NCI-H1436 treated with DMSO at 0.1 percent for 48 hours (cell line): ENCODE measurements at regions not wholly inside any gene's neighbourhood (a gene's known extent, or its start where the extent isn't known, plus 50 kb on each side); places are given as distances from the start of the nearest gene placed in this dataset.
"Not testable (repeated sequence)": the region's sequence is repeated elsewhere in the genome, so short reads cannot be mapped to it uniquely, and the experiment has no call there.

ENCODE experiments used
- DNase-seq: peaks from one replicate; lab custom pipeline; 2025; lab: John Stamatoyannopoulos, UW

DNA sequence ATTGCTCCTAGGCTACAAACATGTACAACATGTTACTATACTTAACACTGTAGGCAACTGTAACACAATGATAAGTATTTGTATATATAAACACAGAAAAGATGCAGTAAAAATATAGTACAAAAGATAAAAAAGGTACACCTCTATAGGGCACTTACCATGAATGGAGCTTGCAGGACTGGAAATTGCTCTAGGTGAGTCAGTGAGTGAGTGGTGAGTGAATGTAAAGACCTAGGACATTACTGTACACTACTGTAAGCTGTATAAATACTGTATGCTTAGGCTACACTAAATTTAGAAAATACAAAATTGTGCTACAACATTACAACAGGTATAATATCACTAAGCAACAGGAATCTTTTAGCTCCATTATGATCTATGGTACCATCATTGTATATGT lies 312.0 kb upstream of the PREP start:
- no peak for DNase-seq

DNA sequence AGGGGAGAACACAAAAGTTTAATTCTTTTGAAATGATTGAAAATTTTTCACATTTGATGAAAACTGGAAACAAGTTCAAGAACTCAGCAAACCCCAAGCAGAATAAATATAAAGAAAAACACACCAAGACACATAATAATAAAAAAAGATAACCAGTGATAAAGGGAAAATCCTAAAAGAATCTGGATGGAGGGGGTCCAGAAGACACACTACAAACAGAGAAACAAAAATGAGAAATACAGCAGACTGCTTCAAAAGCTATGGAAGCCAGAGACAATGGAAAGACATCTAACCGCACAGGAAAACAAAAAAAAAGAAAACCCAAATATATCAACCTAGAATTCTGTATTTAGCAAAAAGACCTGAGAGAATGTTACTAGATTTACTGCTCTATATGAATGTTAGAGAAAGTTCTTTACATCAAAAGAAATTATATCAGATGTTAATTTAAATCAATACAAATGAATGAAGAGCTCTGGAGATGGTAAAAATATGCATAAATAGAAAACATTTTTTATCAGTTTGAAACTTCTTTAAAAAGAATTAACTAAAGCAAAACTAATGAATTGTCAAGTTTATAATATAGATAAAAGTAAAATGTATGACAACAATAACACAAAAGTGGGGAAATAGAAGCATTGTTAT lies 310.7 kb upstream of the PREP start:
- DNase-seq, result no peak

DNA sequence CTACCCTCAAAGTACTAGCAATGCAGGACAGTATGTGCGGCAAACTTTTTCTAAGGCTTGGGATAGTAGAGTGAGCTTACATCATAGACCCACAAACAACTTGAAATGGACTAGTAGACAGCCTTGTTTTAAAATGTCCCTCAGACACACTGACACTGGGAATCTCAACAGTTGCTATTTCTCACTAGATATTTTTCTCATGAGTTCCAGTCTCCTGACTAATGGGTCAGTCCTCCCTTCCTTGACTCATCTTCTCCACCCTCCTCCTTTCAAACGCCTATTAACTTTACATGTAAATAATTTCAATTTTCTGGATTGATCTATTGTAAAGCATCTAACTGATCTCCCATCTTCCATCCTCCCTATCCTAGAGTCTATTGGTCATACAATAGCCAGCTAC lies 308.3 kb upstream of the PREP start:
- DNase-seq, result no peak

DNA sequence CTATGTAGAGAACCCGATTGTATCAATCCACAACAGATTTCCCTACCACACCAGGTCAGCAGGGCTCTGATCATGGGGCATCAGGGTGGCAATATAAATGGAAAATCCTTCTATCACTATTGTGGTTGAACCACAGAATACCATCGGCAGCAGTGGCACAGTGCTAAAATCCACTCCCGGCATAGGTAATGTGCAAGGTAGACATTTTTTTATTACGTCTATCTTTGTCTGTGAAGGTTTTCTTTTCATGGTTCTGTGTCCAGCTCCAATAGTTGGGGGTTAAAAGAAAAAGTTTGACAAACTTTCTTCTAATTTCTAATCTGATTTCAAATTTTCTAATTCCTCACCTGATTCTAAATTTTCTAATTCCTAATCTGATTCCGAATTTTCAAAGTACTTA lies 302.7 kb upstream of the PREP start:
- no peak for DNase-seq

DNA sequence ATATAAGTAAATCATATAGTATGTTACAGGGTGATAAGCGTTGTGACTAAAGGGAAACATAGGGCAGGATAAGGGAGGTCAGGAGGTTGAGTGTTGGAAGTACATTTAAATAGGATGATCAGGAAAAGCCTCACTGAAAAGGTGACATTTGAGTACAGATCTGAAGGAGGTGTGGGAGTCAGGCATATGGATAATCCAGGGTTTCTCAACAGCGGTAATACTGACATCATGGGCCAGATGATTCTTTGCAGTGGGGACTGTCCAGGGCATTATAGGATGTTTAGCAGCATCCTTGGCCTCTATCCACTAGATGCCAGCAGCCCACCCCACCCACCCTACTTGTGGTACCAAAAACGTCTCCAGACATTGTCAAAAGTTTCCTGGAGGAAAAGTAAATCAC lies 292.6 kb upstream of the PREP start:
- DNase-seq, result no peak

DNA sequence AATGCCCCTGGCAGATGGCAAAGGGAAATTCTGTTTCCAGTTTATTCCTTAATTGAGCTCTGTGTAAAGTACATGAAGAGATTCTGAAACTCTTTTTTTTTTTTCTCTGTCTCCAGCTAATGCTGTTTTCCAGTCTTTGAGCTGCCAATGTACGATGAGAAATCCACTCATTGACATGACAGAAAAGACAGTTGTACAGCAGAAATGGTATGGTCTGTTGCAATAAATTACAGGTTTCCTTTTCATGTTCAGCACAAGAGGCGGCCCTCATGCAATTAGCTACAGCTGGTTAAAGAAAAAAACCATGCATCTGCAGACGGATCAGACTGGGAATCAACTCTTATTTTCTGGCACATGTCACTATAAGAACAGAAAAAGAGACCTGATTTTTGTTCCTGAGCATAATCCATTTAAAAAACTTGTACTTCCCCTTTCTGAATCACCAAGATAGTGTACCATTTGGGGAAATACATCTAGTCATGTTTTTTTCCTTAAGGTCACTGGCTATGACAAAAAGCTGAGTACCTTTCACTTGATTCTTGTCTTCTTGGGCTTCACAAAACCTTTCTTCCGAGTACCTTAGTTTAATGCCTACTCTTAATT lies 289.8 kb upstream of the PREP start:
- DNase-seq, result peak; percentile 81

DNA sequence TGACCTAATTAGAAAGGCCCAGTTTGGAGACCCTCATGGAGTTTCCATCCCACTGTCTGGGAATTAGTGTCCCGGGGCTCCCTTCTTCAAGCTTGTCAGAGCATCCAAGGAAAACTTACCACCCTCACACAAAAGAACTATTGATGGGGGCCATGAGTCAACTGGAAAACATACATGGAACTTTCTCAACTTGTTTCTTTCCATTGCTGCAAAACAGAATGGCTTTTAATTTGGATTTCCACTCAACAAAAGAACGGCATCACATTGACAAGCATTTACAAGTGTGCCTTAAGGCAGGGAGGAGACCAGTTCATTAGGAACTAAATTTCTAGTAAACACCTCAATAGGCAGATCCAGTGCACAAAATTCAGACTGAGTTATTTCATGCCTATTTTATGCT lies 289.1 kb upstream of the PREP start:
- DNase-seq, result no peak

DNA sequence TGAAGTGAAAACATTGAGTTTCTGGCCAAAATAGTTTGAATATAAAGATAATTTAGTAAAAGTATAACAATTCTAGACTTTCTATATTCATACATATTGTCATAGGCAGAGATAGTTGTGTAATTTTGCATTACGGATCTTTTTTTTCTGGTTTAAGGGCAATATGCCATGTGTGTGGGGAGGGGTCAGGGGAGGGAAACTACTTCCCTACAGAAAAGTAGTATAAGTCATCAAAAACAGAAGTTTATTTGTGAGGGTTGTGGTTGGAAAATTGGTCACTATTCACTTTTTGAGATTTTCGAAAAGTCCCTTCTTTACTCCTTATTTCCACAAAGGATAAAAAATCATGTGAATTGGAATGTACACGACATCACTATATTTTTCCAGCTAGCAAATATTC lies 288.2 kb upstream of the PREP start:
- DNase-seq, result no peak

DNA sequence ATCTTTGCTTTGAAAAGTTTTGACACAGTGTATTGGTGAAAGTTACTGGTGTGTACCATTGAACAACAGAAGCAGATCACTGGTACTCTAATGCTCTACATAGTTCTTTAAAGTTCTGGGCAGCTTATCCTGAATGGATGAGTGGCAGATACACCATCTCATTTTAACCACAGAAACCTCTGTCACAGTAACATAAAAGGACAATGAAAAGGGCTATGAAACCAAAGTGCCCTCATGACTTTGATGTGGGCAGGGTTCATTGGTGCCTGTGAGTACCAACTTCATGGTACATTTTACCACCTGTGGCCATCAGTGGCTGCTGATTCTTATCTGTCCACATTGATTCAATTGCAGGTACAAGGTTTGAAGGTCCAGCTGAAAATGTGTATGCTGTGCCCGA lies 285.7 kb upstream of the PREP start:
- DNase-seq, result no peak

DNA sequence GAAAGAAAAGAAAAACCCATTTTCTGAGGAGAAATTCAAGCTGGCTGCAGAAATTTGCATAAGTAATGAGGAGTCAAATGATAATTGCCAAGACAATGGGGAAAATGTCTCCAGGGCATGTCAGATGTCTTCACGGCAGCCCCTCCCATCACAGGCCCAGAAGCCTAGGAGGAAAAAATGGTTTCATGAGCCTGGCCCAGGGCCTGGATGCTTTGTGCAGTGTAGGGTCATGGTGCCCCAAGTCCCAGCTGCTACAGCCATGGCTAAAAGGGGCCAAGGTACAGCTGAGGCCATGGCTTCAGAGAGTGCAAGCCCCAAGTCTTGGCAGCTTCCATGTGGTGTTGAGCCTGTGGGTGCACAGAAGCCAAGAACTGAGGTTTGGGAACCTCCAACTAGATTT lies 283.9 kb upstream of the PREP start:
- not testable (repeated sequence) for DNase-seq

DNA sequence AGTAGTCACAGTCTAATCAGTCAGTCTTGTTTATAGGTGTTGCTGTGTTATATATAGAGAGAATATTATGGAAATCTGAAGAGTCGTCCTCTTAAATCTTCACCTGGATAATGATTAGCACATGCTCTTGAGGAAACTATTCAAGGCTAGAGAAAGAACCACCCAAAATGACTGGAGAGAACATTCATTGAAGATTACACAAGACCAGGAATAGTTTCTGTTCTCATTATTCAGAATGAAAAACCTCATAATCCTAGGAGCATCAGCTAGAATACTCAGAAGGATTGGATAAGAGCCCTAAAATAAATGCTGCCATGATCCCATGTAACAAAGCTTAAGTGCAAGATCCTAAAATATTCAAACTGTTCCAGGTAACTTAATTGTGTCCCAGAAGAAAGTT lies 278.2 kb upstream of the PREP start:
- DNase-seq, result no peak

DNA sequence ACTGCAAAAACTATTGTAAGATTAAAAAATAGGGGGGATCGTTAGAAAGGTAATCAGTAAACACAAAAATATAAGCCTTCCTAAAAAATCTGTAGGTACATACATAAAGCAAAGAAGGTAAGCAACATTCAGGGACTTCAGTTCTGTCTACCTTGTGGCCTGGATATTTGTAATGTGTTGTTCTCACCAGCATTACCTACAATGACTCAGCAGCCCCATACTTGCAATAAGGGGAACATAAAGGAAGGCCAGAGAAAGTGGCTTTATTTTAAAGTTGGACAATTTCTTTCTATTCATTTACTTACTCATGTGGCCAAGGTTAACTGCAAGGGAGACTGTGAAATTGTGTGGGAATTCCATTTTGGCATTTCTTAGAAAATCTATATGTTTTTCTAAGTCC lies 277.2 kb upstream of the PREP start:
- no peak for DNase-seq

DNA sequence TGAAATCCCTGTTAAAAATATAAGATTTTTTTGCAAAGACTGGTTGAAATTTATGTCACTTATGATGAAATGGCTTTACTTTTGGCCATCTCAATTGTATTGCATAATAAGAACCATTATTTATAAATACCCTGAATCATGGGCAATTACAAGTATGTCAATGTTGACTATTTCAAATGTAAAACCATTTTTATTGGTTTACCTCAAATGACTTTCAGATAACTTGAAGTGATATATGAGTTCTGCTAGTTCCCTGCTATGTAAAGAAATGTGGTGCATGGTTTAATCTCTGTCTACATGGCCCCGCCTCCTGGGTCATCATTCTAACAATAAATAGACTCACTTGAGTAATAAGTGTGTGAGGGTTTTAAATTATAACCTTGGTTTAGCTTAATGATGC lies 275.6 kb upstream of the PREP start:
- no peak for DNase-seq

DNA sequence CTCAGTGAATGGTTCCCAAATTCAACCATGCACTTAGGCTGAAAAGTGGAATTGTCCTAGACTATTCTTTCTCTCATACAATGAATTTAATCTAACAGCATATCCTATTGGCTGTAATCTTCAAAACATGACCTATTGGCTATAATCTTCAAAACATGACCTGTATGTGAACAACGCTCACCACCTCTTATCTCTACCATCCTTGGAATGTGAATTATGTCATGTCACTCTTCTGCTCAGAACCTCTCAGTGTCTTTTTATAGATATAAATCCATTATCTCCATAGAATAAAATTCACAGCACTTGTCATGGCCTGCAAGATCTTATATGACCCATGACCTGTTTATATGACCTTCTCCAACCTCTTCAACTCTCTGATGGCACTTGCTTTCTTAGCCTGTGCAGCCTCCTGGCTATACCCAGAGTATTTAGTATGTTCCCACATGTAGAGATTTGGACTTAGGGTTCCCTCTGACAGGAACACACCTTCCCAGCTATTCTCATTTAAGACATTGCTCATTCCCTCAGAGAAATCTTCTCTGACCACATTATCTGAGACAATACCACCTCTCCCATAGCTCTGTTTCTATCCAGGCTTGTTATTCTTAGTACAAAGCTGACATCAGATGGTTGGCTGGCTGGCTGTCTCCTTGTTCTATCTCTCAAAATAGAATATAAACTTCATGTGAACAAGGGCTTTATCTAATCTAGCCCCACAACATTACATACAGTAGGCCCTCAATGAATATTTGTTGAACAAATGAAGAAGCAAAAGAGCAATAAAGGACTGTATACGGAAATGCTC lies 275.0 kb upstream of the PREP start:
- DNase-seq, result no peak

DNA sequence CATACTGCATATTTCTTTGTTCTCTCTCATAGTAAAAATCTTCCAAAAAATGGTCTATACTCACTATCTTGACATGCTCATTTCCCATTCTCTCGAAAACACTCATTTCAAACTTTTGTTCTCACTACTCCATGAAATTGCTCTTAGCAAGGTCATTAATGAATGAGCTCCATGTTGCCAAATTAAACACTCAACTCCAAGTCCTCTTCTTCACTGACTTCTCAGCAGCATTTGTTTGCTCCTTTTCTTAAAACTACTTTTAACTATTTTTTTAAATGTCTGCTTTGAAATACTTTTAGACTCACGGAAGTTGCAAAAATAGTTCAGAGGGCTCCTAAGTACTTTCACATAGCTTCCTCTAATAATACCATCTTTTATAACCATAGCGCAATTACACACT lies 274.0 kb upstream of the PREP start:
- DNase-seq, result no peak

DNA sequence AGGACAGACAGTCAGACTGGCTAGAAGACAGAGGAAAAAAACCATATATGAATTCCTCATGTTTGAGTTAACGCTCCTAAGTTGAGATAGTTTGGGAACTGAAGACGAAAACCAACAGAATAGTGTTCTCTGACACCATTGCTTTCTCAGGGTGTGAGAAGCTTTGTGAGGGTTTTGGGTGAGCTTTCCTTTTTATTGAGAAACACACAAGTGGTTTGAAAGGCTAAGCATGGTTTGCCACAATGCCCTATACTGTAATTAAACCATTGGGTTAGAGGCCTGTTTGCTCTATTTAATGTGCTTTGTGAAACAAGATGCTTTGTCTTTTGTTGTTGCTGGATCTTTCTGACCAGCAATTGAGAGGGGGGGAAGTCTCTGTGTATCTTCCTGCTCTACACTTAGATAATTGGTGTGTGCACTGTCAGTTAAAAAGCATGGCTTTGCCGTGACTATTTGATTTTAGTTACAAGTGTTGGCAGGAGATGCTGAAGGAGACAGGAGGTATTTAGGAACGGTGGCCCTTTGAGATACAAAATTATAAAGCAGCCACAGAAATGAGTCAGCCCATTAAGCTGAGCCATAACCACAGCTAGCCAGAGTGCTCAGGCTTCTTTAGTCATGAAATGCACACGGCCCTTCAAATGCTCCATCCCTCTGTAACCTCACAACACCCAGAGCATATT lies 273.0 kb upstream of the PREP start:
- DNase-seq, result no peak

DNA sequence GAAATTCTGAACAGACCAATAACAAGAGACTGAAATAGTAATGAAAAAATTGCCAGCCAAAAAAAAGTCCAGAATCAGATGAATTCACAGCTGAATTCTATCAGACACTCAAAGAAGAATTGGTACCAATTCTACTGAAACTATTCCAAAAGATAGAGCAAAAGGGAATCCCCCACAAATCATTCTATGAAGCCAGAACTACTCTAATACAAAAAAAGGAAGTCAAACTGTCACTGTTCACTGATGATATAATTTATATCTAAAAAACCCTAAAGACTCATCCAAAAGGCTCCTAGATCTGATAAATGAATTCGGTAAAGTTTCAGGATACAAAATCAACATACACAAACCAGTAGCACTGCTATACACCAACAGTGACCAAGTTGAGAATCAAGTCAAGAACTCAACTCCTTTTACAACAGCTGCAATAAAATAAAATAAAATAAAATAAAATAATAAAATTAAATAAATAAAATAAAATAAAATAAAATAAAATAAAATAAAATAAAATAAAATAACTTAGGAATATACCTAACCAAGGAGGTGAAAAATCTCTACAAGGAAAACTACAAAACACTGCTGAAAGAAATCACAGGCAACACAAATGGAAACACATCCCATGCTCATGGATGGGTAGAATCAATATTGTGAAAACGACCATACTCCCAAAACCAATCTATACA lies 270.1 kb upstream of the PREP start:
- not testable (repeated sequence) for DNase-seq

DNA sequence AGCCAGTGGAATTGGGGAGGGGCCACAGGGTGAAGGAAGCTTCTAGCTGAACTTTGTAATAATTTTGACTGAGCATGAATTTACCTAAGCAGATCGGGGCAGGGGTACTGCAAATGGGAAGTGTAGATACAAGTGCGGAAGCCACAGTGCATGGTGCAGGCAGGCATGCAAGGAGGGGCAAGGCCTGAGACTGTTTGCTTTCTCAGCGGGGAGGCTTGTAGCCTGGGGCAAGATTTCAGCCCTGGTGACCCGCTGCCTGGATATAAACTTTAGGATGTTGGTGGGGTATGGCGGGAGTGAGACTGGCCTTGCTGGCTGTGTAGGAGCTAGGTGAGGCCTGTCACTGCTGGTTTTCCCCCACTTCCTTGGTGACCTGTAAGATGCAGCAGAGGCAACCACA lies 266.4 kb upstream of the PREP start:
- DNase-seq, result no peak

DNA sequence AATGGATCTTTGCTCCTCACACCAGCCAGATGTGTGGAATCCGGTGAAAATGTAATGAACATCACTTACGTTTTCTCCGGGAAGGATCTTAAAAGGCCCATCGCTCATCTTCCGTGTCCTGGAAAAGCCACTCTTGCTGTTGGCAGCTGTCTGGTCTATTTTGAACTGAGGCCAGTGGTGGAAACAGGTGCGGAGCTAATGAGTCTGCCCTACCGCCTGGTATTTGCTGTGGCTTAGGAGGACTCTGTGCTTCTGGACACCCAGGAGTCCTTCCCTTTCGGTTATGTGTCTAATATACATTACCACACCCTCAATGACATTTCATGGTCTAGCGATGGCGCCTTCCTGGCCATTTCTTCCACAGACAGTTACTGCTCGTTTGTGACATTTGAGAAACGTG lies 264.2 kb upstream of the PREP start:
- DNase-seq, result no peak

DNA sequence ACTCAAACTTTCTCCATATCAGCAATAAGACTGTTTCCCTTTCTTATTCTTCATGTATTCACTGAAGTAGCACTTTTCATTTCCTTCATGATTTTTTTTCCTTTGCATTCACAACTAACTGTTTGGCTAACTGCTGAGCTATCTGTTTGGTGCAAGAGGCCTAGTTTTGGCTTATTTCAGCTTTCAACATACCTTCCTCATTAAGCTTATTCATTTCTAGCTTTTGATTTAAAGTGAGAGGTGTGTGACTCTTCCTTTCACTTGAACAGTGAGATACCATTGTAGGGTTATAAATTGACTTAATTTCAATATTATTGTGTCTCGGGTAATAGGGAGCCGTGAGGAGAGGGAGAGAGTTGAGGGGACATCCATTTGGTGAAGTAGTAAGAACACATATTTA lies 262.0 kb upstream of the PREP start:
- DNase-seq, result no peak

DNA sequence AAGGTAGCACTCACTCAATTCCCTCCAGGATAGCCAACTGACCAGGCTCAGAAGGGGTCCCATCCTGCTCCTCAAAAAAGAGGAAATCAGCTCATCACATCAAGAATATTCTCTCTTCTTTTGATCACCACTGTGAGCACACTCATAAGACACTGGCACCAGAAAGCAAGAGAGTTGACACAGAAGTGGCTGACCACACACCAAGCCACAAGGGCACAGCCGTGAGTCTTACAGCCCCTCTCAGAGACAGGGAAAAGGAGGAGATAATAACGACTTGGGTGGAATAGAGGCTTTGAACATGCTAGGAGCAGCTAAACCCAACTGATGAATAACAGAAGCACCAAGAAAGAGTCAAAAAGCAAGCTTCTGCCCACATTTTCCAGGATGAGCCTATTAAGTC lies 249.1 kb upstream of the PREP start:
- DNase-seq, result no peak

DNA sequence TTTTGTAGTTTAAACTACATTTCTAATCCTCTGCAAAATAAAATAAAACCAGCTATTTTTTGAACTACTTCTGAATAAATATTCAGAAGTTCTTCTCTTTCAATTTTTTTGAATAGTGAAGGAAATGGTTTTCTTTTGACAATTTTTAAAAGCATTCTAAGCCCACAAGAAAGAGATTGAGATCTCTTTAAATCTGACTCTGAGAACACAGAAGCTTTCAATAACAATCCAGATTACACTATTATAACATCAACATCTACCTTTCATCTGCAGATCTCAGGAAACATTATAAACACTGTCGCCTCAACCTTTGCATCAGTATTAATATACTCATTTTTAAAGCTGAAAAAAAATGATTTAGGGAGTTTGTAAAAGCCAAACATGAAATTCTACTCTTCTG lies 247.5 kb upstream of the PREP start:
- DNase-seq, result no peak
